ENCODE measurements at regions not wholly inside any gene's neighbourhood (a gene's known extent, or its start where the extent isn't known, plus 50 kb on each side); places are given as distances from the start of the nearest gene placed in this dataset.

DNA sequence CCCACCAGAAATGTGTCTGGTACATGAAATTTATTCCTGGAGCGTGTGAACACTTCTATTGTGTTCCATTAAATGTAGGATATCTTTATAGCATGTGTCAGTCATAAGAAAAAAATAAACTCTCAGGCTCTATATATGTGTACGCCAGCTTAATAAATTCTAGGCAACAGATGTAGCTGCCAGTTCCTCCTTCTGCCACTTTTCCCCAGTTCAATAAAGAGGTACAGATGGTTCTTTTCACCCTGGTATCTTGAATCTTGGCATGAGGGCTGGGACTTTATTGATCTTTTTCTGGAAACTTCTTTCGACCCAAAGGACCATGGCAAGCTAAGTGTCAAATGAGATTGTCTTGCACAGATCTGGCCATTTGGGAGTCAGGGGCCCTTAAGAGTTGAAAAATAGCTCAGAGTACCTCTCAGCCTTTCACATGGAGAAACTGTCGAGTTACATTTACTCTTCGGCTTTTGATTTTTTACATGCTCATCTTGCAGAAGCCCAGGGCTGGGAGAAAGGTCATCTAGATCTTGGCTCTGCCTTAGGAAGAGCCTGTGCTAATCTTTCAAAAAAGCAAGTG is 240.9 kb downstream of the DOK5 start (continued):
- no peak for TF ChIP-seq ZBTB40 (IDR thresholded peaks at IDR 0.05; ENCODE audit: borderline replicate concordance)
- TF ChIP-seq, protein P1, sequence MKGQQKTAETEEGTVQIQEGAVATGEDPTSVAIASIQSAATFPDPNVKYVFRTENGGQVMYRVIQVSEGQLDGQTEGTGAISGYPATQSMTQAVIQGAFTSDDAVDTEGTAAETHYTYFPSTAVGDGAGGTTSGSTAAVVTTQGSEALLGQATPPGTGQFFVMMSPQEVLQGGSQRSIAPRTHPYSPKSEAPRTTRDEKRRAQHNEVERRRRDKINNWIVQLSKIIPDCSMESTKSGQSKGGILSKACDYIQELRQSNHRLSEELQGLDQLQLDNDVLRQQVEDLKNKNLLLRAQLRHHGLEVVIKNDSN (IDR thresholded peaks at IDR 0.05; ENCODE audit: borderline replicate concordance, extremely low read length, insufficient read depth, low read depth, low read length) = no peak
- TF ChIP-seq EGR1 (IDR thresholded peaks at IDR 0.05; ENCODE audit: borderline replicate concordance in 1 of 2, low read depth in 2 of 2, low read length in 2 of 2) = no peak
- no peak for TF ChIP-seq CEBPB (IDR thresholded peaks at IDR 0.05; ENCODE audit: borderline replicate concordance in 1 of 2, low read depth in 2 of 2, low read length in 2 of 2)
- TF ChIP-seq E4F1 (IDR thresholded peaks at IDR 0.05; ENCODE audit: borderline replicate concordance, partially characterized antibody) = no peak

All from GM12878 (cell line).